HEK293T (cell line): ENCODE measurements at regions not wholly inside any gene's neighbourhood (a gene's known extent, or its start where the extent isn't known, plus 50 kb on each side); places are given as distances from the start of the nearest gene placed in this dataset.
"Not testable (repeated sequence)": the region's sequence is repeated elsewhere in the genome, so short reads cannot be mapped to it uniquely, and the experiment has no call there.

Experiments
- CTCF ChIA-PET: fragments of 350-600 bp; formaldehyde crosslinking; extraction: SDS; loops from one replicate; lab custom pipeline; 2021; ENCODE audit warnings: antibody characterized with exemption, inconsistent platforms; lab: Yijun Ruan, JAX
- POLR2A ChIA-PET: fragments of 350-600 bp; formaldehyde crosslinking; extraction: SDS; loops from one replicate; lab custom pipeline; 2020; ENCODE audit warnings: antibody characterized with exemption, inconsistent platforms; lab: Yijun Ruan, JAX
- DNase-seq: peaks from one replicate; pipeline ENCODE4 v3.0.0; 2012; ENCODE audit warnings: mixed read lengths; ENCODE audit errors: extremely low spot score
- ARNT ChIP-seq: fragments of 450-650 bp; IDR thresholded peaks from 2 replicates; pipeline ENCODE4 v1.6.1; 2017; ENCODE audit warnings: mild to moderate bottlenecking
- BHLHE40 ChIP-seq: fragments of 450-650 bp; IDR thresholded peaks from 2 replicates; pipeline ENCODE4 v1.6.1; 2016; ENCODE audit warnings: mild to moderate bottlenecking, moderate library complexity, borderline replicate concordance
- CTBP1 ChIP-seq: fragments of 450-650 bp; IDR thresholded peaks from 2 replicates; pipeline ENCODE4 v1.6.1; 2016; ENCODE audit warnings: borderline replicate concordance
- ELF4 ChIP-seq: fragments of 450-650 bp; IDR thresholded peaks from 2 replicates; pipeline ENCODE4 v1.6.1; 2017; ENCODE audit warnings: antibody characterized with exemption
- FOXA1 ChIP-seq: fragments of 450-650 bp; IDR thresholded peaks from 2 replicates; pipeline ENCODE4 v1.6.1; 2016; ENCODE audit warnings: mild to moderate bottlenecking
- FOXK2 ChIP-seq: fragments of 450-650 bp; IDR thresholded peaks from 2 replicates; pipeline ENCODE4 v1.6.1; 2016; ENCODE audit warnings: mild to moderate bottlenecking
- FOXM1 ChIP-seq: fragments of 450-650 bp; IDR thresholded peaks from 2 replicates; pipeline ENCODE4 v1.6.1; 2017; ENCODE audit warnings: mild to moderate bottlenecking, borderline replicate concordance
- HDGF ChIP-seq: fragments of 450-650 bp; IDR thresholded peaks from 2 replicates; pipeline ENCODE4 v1.6.1; 2017; ENCODE audit warnings: antibody characterized with exemption, borderline replicate concordance
- L3MBTL2 ChIP-seq: fragments of 450-650 bp; conservative IDR thresholded peaks from 2 replicates; pipeline ENCODE4 v1.6.1; 2016; ENCODE audit warnings: mild to moderate bottlenecking
- LEF1 ChIP-seq: fragments of 450-650 bp; IDR thresholded peaks from 2 replicates; pipeline ENCODE4 v1.6.1; 2017; ENCODE audit warnings: mild to moderate bottlenecking, borderline replicate concordance
- NFRKB ChIP-seq: fragments of 450-650 bp; IDR thresholded peaks from 2 replicates; pipeline ENCODE4 v1.6.1; 2016; ENCODE audit warnings: mild to moderate bottlenecking, moderate library complexity
- SP1 ChIP-seq: fragments of 450-650 bp; IDR thresholded peaks from 2 replicates; pipeline ENCODE4 v1.6.1; 2017
- SUZ12 ChIP-seq: fragments of 450-650 bp; IDR thresholded peaks from 2 replicates; pipeline ENCODE4 v1.6.1; 2016; ENCODE audit warnings: mild to moderate bottlenecking
- TARDBP ChIP-seq: fragments of 450-650 bp; IDR thresholded peaks from 2 replicates; pipeline ENCODE4 v1.6.1; 2016
- ZNF384 ChIP-seq: fragments of 450-650 bp; IDR thresholded peaks from 2 replicates; pipeline ENCODE4 v1.6.1; 2016
- TF ChIP-seq, protein P1 (sequence below): fragments of 450-650 bp; IDR thresholded peaks from 2 replicates; pipeline ENCODE4 v1.6.1; 2016

DNA sequence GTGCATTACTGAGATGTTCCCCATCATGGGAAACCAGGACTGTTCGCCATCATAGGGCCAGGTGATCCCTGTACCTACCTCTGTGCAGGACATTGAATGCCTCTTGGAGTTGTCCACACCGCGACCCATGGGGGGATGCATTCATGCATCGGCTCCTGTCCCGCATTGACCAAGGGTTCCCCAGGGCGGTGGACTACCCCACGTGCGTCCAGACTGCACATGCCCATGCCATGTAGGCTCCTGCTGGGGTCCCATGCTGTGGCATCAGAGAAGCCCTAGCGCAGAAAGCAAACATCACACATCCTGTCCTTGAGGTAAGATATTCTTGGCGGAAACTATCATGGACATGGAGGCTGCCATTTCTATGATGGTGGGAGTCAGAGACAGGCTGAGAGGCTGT, 121.6 kb upstream of the UNC5B start:
- TF ChIP-seq LEF1 (no peak), NFRKB (no peak), TARDBP (no peak), SUZ12 (no peak), BHLHE40 (no peak), CTBP1 (no peak)
- CTCF ChIA-PET = no interaction called here
- POLR2A ChIA-PET = no interaction called here
- no peak for DNase-seq

DNA sequence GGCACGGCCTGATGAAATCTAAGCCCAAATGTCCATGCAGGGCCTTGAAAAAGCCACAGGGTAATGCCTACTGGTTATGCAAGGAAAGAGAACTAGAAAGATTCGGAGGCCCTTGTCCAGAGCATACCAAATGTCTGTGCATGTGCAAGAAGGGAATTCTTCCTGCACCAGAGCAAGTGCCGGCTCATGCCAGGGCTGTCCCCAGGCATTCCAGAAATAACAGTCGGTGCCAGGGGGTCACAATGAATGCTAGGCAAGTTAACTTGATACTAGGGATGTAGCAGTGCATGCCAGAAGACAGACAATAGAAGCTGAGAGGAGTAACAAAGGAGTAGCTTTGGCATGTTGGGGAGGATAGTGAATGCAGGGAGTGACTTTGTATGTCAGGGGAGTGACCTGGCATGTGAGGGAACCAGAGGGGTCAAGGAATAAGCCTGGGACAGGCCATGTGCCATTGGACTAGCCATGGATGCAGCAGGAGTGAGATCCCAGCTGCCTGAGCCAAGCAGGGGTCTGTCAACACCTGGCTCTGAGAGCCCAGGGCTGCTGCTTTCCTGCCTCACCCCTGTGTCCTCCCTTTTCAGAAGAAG, 119.5 kb upstream of the UNC5B start:
- TF ChIP-seq SP1 (no peak), HDGF (no peak), SUZ12 (no peak), FOXK2 (no peak), TARDBP (no peak), ARNT (no peak), NFRKB (no peak), FOXM1 (no peak)
- ChIA-PET CTCF (interaction anchor here (0.7 kb wide), 1 partner anchor 87 kb away, joined by 3 read pairs; no protein-coding TSS in a partner anchor), POLR2A (no interaction called here)
- DNase-seq = peak; percentile 5

DNA sequence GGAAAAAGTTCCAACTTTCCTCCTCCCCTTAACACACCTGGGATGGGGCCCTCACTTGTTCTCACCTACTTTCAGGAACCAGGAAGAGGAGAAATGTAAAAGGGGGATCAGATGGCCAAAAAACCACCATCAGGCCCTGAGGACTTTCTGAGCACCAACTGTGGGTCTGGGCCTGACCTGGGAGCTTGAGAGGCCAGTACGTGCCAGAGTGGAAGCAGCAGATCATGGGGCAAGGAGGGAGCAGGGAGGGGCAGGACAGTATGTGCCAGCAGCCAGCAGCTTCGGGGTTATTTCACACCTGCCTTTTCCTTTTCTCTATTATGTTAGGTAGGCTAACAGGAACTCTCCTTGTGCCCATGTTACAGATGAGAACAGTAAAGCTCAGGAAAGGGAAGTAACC, 118.8 kb upstream of the UNC5B start:
- POLR2A ChIA-PET = no interaction called here
- no peak for DNase-seq
- CTCF ChIA-PET = no interaction called here
- TF ChIP-seq BHLHE40 (no peak), TARDBP (no peak), SP1 (no peak), FOXM1 (no peak), LEF1 (no peak), ZNF384 (no peak), CTBP1 (no peak), L3MBTL2 (no peak), FOXA1 (no peak), HDGF (no peak), FOXK2 (no peak), SUZ12 (no peak), ELF4 (no peak), ARNT (no peak), NFRKB (no peak)
- TF ChIP-seq, protein P1, sequence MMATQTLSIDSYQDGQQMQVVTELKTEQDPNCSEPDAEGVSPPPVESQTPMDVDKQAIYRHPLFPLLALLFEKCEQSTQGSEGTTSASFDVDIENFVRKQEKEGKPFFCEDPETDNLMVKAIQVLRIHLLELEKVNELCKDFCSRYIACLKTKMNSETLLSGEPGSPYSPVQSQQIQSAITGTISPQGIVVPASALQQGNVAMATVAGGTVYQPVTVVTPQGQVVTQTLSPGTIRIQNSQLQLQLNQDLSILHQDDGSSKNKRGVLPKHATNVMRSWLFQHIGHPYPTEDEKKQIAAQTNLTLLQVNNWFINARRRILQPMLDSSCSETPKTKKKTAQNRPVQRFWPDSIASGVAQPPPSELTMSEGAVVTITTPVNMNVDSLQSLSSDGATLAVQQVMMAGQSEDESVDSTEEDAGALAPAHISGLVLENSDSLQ = no peak

DNA sequence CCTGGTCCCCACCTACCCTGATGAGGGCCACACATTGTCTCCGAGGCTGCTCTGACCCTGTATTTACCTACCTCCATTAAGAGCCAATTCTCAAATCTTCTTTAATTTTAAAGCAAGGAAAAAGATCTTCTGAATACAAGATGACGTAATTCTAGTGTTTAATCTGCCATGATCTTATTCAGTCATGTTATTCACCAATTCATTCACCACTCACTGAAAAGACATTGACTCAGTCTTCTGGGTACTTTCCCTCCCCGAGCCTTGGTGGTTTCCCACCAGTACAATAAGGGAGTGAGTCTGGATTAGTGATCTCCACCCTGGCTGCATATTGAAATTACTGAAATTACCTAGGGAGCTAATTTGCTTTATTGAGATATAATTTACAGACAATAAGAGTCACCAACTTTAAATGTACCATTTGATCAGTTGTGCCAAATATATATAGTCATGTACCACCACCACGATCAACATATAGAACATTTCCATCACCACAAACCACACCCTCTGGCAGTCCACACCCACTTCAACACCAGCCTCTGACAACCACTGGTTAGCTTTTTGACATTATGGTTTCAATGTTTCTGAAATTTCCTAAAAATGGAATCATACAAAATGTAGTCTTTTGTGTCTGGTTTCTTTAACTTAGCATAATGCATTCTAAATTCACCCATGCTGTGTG, 117.5 kb upstream of the UNC5B start:
- TF ChIP-seq HDGF (no peak), ZNF384 (no peak), LEF1 (no peak), SUZ12 (no peak), NFRKB (no peak), ELF4 (no peak), BHLHE40 (no peak), TARDBP (no peak), FOXM1 (no peak)
- TF ChIP-seq, protein P1 = no peak
- ChIA-PET POLR2A (no interaction called here), CTCF (no interaction called here)
- DNase-seq = no peak

DNA sequence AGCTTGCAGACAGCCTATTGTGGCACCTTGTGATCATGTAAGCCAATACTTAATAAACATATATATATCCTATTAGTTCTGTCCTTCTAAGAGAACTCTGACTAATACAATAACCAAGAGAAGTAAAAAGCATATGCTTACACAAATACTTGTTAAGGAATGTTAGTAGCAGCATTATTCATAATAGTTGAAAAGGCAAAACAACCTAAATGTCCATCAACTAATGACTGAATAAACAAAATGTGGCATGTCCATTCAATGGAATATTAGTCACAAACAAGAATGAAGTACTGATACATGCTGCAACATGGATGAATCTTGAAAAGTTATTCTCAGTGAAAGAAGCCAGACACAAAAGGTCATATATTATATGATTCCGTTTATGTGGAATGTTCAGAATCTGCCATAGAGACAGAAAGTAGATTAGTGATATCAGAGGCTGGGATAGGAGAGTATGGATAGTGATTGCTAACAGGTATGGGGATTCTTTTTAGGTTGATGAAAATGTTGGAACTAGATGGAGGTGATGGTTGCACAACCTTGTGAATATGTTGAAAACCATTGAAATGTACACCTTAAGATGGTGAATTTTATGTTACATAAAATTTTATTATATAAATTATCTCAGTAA, 112.5 kb upstream of the UNC5B start:
- TF ChIP-seq FOXM1 (no peak), SP1 (no peak), HDGF (no peak), SUZ12 (no peak), BHLHE40 (no peak), FOXK2 (no peak), LEF1 (no peak), FOXA1 (no peak), ARNT (no peak), ZNF384 (no peak), L3MBTL2 (no peak), NFRKB (no peak), ELF4 (no peak), CTBP1 (no peak), TARDBP (no peak)
- TF ChIP-seq, protein P1 = no peak

DNA sequence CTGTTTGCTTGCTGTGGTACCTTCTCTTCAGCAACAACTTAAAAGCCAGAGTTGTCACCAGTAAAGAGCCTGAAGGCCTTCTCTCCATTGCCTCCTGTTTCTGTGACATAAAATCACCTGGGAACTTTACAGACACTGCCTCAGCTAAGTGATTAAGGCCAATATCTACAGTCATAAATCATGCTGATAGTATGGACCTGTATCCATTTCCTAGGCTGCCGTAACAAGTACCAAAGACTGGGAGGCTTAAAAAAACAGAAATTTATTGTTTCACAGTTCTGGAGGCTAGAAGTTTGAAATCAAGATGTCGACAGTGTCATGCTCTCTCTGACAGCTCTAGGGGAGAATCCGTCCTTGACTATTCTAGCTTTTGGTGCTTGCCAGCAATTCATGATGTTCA, 108.4 kb upstream of the UNC5B start:
- CTCF ChIA-PET = interaction anchor here (0.6 to 0.7 kb wide), 2 partner anchors 18 to 193 kb away, joined by 3 to 6 read pairs; no protein-coding TSS in a partner anchor

More for the DNA sequence above, 112.5 kb upstream of the UNC5B start:
- CTCF ChIA-PET = no interaction called here
- DNase-seq = no peak
- POLR2A ChIA-PET = no interaction called here

DNA sequence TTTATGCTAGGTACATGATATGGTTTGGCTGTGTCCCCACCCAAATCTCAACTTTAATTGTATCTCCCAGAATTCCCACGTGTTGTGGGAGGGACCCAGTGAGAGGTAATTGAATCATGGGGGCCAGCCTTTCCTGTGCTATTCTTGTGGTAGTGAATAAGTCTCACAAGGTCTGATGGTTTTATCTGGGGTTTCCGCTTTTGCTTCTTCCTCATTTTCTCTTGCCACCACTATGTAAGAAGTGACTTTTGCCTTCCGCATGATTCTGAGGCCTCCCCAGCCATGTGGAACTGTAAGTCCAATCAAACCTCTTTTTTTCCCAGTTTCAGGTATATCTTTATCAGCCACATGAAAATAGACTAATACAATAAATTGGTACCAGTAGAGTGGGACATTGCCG, 106.2 kb upstream of the UNC5B start:
- POLR2A ChIA-PET, CTCF ChIA-PET, DNase-seq: not testable (repeated sequence)

More for the DNA sequence above, 108.4 kb upstream of the UNC5B start:
- DNase-seq = peak; percentile 8
- POLR2A ChIA-PET = no interaction called here
- no peak for TF ChIP-seq FOXA1
- no peak for TF ChIP-seq HDGF
- no peak for TF ChIP-seq CTBP1
- TF ChIP-seq LEF1 = no peak
- TF ChIP-seq, protein P1 = peak; percentile 74
- no peak for TF ChIP-seq FOXM1

DNA sequence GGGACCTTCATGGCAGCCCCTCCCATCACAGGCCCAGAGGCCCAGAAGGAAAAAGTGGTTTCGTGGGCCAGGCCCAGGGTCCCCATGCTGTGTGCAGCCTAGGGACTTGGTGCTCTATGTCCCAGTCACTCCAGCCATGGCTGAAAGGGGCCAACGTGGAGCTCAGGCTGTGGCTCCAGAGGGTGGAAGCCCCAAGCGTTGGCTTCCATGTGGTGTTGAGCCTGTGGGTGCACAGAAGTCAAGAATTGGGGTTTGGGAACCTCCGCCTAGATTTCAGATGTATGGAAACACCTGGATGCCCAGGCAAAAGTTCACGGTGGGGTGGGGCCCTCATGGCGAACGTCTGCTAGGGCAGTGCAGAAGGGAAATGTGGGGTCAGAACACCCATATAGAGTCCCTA, 105.3 kb upstream of the UNC5B start:
- POLR2A ChIA-PET = not testable (repeated sequence)

DNA sequence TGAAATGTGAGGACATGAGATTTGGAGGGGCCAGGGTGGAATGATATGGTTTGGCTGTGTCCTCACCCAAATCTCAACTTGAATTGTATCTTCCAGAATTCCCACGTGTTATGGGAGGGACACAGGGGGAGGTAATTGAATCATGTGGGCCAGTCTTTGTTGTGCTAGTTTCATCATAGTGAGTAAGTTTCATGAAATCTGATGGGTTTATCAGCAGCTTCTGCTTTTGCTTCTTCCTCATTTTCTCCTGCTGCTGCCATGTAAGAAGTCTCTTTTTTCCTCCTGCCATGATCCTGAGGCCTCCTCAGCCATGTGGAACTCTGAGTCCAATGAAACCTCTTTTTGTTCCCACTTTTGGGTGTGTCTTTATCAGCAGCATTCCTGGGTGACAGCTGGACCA, 104.3 kb upstream of the UNC5B start:
- DNase-seq, POLR2A ChIA-PET, CTCF ChIA-PET: not testable (repeated sequence)

More for the DNA sequence above, 105.3 kb upstream of the UNC5B start:
- CTCF ChIA-PET, DNase-seq: not testable (repeated sequence)
